Spinal cord (tissue), 9 donors: ENCODE measurements at regions not wholly inside any gene's neighbourhood (a gene's known extent, or its start where the extent isn't known, plus 50 kb on each side); places are given as distances from the start of the nearest gene placed in this dataset.
"Not testable (repeated sequence)": the region's sequence is repeated elsewhere in the genome, so short reads cannot be mapped to it uniquely, and the experiment has no call there.

ENCODE experiments used
- DNase-seq, 6 donors: peaks; one replicate each; pipeline versions ENCODE4 v3.0.0 to v3.0.0-alpha.2; 2013 to 2015; ENCODE audit warnings: low spot score in 6 of 6, low read depth in 4 of 6
- H3K27ac ChIP-seq: one replicate; pipeline ENCODE4 v1.5.1; 2013; ENCODE audit warnings: low read depth, low read length, control low read depth
- H3K27me3 ChIP-seq: one replicate; pipeline ENCODE4 v1.6.1; 2013; ENCODE audit warnings: low read length; ENCODE audit not compliant: control insufficient read depth, insufficient read depth
- H3K36me3 ChIP-seq: one replicate; pipeline ENCODE4 v1.6.1; 2013; ENCODE audit warnings: low read length; ENCODE audit not compliant: control insufficient read depth, insufficient read depth
- H3K4me1 ChIP-seq: one replicate; pipeline ENCODE4 v1.6.1; 2013; ENCODE audit warnings: low read length; ENCODE audit not compliant: control insufficient read depth, insufficient read depth
- H3K4me3 ChIP-seq: one replicate; pipeline ENCODE4 v1.5.1; 2013; ENCODE audit warnings: low read depth, low read length, control low read depth
- H3K9me3 ChIP-seq: one replicate; pipeline ENCODE4 v1.6.1; 2013; ENCODE audit warnings: low read length; ENCODE audit not compliant: control insufficient read depth, insufficient read depth
- WGBS: methylation state at CpG from one replicate; pipeline ENCODE4 v1.1.5; 2013; ENCODE audit warnings: missing lambda C conversion rate; ENCODE audit not compliant: insufficient coverage; 5-methylcytosine and 5-hydroxymethylcytosine counted together
- donor health status: healthy.

- H3K27me3 ChIP-seq, DNase-seq, H3K4me1 ChIP-seq, H3K27ac ChIP-seq, H3K36me3 ChIP-seq, H3K4me3 ChIP-seq, H3K9me3 ChIP-seq: not testable (repeated sequence)
- WGBS = no CpG with 5 or more reads among the region's 6 CpGs
Observed at GRCh38 chr4:73671348-73671747, 51.1 kb upstream of the RASSF6 start.

- Histone ChIP-seq H3K27me3 (no peaks in the 10 kb centered on the region), H3K36me3 (no peaks in the 10 kb centered on the region), H3K4me1 (peaks cover 8% of the 10 kb centered on the region), H3K4me3 (no peak overlapping the region), H3K9me3 (no peaks in the 10 kb centered on the region), H3K27ac (no peak overlapping the region)
- WGBS = 94% methylated on average over 5 of the region's 9 CpGs
- DNase-seq = no peak
Observed at GRCh38 chr4:73673286-73673685, 53.0 kb upstream of the RASSF6 start.

- DNase-seq = no peak
- Histone ChIP-seq H3K9me3 (no peaks in the 10 kb centered on the region), H3K27me3 (no peaks in the 10 kb centered on the region), H3K4me1 (peaks cover 8% of the 10 kb centered on the region), H3K27ac (no peak overlapping the region), H3K4me3 (no peak overlapping the region), H3K36me3 (no peaks in the 10 kb centered on the region)
- 93% methylated on average over 3 of the region's 6 CpGs for WGBS
Observed at GRCh38 chr4:73674451-73674919, 54.2 kb upstream of the RASSF6 start.

- Histone ChIP-seq H3K27ac (no peak overlapping the region), H3K36me3 (no peaks in the 10 kb centered on the region), H3K4me3 (no peak overlapping the region), H3K9me3 (no peaks in the 10 kb centered on the region), H3K4me1 (no peaks in the 10 kb centered on the region), H3K27me3 (no peaks in the 10 kb centered on the region)
- peak in 1 of 6 donors; percentile 31 for DNase-seq
- WGBS = no CpG with 5 or more reads among the region's 2 CpGs
Observed at GRCh38 chr4:73675623-73676022, 55.4 kb upstream of the RASSF6 start.

DNA sequence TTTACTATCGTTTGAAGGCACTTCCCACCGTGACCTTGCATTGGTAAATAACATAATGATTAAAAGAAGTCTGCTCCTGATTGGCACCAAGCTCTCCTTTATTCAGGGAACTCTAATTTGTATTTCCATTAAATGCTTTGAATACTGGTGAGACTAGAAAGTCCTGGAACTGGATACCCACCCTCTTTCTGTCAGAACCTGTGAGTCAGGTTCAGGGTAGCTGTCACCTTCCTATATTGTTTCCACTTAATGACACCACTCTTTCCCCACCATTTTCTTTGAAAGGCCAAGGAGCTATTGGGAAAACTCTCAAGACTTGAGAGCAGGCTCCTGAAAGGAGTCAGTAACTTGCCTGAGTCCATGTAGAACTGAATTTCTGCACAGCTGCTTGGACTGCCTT, 55.9 kb upstream of the RASSF6 start:
- DNase-seq = no peak
- no peaks in the 10 kb centered on the region for H3K36me3 ChIP-seq
- WGBS = no CpG with 5 or more reads among the region's 2 CpGs
- H3K27ac ChIP-seq = no peak overlapping the region
- no peak overlapping the region for H3K4me3 ChIP-seq
- no peaks in the 10 kb centered on the region for H3K27me3 ChIP-seq
- H3K9me3 ChIP-seq = no peaks in the 10 kb centered on the region
- no peaks in the 10 kb centered on the region for H3K4me1 ChIP-seq

GRCh38 chr4:73676861-73677323, 56.7 kb upstream of the RASSF6 start:
- WGBS = 96% methylated on average over 3 of the region's 5 CpGs
- no peaks in the 10 kb centered on the region for H3K36me3 ChIP-seq
- no peaks in the 10 kb centered on the region for H3K9me3 ChIP-seq
- no peaks in the 10 kb centered on the region for H3K27me3 ChIP-seq
- no peak overlapping the region for H3K27ac ChIP-seq
- H3K4me1 ChIP-seq = no peaks in the 10 kb centered on the region
- peak in 1 of 6 donors; percentile 46 for DNase-seq
- no peak overlapping the region for H3K4me3 ChIP-seq

DNA sequence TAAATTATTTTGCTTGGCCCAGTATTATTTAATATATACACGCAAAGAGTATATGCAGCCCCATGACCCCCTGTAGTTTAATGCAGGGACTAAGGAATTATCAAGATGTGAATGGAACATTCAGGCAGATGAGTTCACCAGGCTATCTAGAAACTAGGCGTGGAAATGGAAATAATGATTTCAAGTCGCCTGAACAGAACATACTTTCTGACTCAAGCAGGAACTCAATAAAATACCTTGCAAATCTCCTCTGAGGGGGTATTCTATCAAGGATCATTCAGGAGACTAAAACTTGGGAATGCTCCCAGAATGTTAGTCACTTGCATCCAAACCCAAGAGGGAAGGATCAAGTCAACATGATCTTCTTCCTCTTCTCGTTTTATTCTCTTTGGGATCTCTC, 59.6 kb upstream of the RASSF6 start:
- H3K27me3 ChIP-seq = no peaks in the 10 kb centered on the region
- no CpG with 5 or more reads among the region's 4 CpGs for WGBS
- no peaks in the 10 kb centered on the region for H3K4me1 ChIP-seq
- DNase-seq = no peak
- no peaks in the 10 kb centered on the region for H3K9me3 ChIP-seq
- H3K4me3 ChIP-seq = no peak overlapping the region
- H3K27ac ChIP-seq = no peak overlapping the region
- no peaks in the 10 kb centered on the region for H3K36me3 ChIP-seq

- no peaks in the 10 kb centered on the region for H3K4me1 ChIP-seq
- H3K9me3 ChIP-seq = no peaks in the 10 kb centered on the region
- H3K36me3 ChIP-seq = no peaks in the 10 kb centered on the region
- no peak for DNase-seq
- no peaks in the 10 kb centered on the region for H3K27me3 ChIP-seq
- WGBS = 50% methylated on average over 2 of the region's 2 CpGs
- H3K4me3 ChIP-seq = no peak overlapping the region
- no peak overlapping the region for H3K27ac ChIP-seq
Observed at GRCh38 chr4:73681776-73682175, 58.6 kb upstream of the CXCL8 start.

- Histone ChIP-seq H3K27ac (no peak overlapping the region), H3K27me3 (no peaks in the 10 kb centered on the region), H3K9me3 (no peaks in the 10 kb centered on the region), H3K4me3 (no peak overlapping the region), H3K4me1 (no peaks in the 10 kb centered on the region), H3K36me3 (no peaks in the 10 kb centered on the region)
- no peak for DNase-seq
- no CpG with 5 or more reads among the region's 1 CpG for WGBS
Observed at GRCh38 chr4:73682508-73682907, 57.9 kb upstream of the CXCL8 start.

- Histone ChIP-seq H3K27ac (no peak overlapping the region), H3K27me3 (no peaks in the 10 kb centered on the region), H3K36me3 (no peaks in the 10 kb centered on the region), H3K9me3 (no peaks in the 10 kb centered on the region), H3K4me3 (no peak overlapping the region), H3K4me1 (no peaks in the 10 kb centered on the region)
- no CpG with 5 or more reads among the region's 4 CpGs for WGBS
- DNase-seq = no peak
Observed at GRCh38 chr4:73683033-73683432, 57.3 kb upstream of the CXCL8 start.
